ENCODE measurements at regions not wholly inside any gene's neighbourhood (a gene's known extent, or its start where the extent isn't known, plus 50 kb on each side); places are given as distances from the start of the nearest gene placed in this dataset.
"Not testable (repeated sequence)": the region's sequence is repeated elsewhere in the genome, so short reads cannot be mapped to it uniquely, and the experiment has no call there.

DNA sequence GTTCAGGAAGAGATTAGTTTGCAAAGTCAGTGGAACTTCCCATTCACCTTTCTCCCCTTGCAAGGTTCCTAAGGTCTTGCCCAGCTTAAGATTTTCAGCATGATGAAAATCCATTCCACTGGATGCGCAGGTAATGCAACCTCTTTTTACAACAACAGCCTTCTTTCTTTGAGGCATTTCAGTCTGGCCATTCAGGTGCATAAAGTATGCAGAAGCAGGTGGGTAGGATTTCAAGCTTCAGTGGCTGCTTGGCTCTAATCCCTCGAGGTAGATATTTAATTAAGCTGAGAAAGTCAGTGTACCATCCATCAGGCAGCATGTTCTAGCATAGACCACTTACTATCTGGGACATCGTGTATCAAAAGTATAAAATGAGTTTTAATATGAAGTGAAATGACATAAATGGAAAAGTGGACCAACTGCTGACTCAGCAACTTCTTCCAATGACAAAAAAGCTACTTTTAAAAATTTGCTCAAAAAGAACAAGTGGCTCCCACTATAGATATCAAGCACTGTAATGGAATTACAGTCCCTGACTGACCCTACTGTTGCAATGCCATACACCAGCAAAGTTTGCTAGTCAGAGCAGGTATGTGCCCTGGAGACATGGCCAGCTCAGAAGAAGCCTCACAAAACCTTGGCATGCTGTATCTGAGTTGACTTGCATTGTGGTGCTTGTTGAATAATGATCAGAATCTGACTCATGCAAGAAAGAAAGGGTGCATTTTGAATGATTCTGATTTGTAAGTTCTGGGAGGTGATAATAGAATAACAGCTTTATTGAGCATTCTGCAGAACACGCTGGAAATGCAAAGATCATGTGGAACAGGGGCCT, 459.9 kb upstream of the MCTP2 start:
- TF ChIP-seq GATA1 (IDR thresholded peaks at IDR 0.05; ENCODE audit: low read depth, low read length) (no peak), POLR2A (IDR thresholded peaks at IDR 0.05; ENCODE audit: low read length) (no peak)
- no peak for DNase-seq

- no peak for TF ChIP-seq POLR2A (IDR thresholded peaks at IDR 0.05; ENCODE audit: low read length)
- no peak for TF ChIP-seq GATA1 (IDR thresholded peaks at IDR 0.05; ENCODE audit: low read depth, low read length)
- DNase-seq: no peak
Observed at GRCh38 chr15:93770788-93771187, 460.6 kb upstream of the MCTP2 start.

DNA sequence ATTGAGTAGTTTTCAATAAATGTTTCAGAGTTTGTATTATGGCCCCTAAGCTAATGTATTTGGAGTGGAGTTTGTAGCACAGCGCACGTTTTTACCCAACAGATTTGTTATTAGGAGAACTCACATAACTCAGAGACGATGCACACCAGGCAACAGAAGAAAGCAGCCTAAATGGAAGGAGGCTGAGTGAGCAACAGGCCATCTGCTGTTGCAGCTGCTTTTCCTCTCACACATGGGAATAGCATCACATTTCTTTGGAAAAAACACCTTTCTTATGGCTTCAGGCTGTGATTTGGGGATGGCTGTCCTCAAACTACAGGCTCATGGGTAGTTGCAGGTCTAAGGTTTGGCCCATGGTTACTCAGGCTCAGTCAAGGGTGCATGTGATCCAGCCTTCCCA, 469.3 kb upstream of the MCTP2 start:
- no peak for DNase-seq
- TF ChIP-seq GATA1 (IDR thresholded peaks at IDR 0.05; ENCODE audit: low read depth, low read length) (no peak), POLR2A (IDR thresholded peaks at IDR 0.05; ENCODE audit: low read length) (no peak)

DNA sequence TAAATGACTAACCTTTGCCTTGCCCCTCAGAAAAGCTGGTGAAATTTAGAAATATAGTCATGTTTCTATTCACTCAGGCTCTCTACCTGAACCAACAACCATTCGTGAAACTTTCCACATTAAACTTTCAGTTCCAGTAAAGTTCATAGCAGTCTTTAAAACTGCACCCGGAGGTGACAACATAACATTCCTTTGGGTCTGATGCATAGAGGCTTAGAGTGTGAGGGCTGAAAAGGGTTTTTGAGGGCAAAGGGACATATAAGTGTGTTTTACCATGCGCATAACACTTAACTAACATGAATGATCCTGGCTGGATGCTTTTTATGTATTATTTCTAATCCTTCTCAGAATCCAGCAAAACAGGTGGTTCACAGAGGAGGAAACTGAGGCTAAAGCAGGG, 471.7 kb upstream of the MCTP2 start:
- DNase-seq: no peak
- TF ChIP-seq GATA1 (IDR thresholded peaks at IDR 0.05; ENCODE audit: low read depth, low read length) (no peak), POLR2A (IDR thresholded peaks at IDR 0.05; ENCODE audit: low read length) (no peak)

- TF ChIP-seq POLR2A (IDR thresholded peaks at IDR 0.05; ENCODE audit: low read length) (no peak), GATA1 (IDR thresholded peaks at IDR 0.05; ENCODE audit: low read depth, low read length) (no peak)
- no peak for DNase-seq
Observed at GRCh38 chr15:93758824-93759223, 472.5 kb upstream of the MCTP2 start.

GRCh38 chr15:93748710-93749109, 482.7 kb upstream of the MCTP2 start:
- no peak for DNase-seq
- TF ChIP-seq GATA1 (IDR thresholded peaks at IDR 0.05; ENCODE audit: low read depth, low read length) (no peak), POLR2A (IDR thresholded peaks at IDR 0.05; ENCODE audit: low read length) (no peak)

DNA sequence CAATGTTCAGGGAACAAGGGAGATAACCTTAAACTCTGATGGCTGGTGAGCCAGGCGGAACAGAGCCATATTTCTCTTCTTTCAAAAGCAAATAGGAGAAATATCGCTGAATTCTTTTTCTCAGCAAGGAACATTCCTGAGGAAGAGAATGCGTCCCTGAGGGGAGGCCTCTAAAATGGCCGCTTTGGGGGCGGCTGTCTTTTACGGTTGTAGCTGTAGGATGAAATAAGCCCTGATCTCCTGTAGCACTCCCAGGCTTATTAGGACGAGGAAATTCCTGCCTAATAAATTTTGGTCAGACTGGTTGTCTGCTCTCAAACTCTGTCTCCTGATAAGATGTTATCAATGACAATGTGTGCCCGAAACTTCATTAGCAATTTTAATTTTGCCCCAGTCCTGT, 496.4 kb upstream of the MCTP2 start:
- DNase-seq: not testable (repeated sequence)

DNA sequence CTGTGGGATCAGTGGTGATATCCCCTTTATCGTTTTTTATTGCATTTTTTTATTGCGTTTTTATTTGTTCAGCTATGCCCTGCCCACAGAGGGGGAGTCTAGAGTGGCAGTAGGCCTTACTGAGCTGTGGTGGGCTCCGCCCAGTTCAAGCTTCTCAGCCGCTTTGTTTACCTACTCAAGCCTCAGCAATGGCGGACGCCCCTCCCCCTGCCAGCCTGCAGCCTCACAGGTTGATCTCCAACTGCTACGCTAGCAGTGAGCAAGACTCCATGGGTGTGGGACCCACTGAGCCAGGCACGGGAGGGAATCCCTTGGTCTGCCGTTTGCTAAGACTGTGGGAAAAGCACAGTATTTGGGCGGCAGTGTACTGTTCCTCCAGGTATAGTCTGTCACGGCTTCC, 500.6 kb upstream of the MCTP2 start:
- TF ChIP-seq POLR2A (IDR thresholded peaks at IDR 0.05; ENCODE audit: low read length) (no peak), GATA1 (IDR thresholded peaks at IDR 0.05; ENCODE audit: low read depth, low read length) (no peak)
- DNase-seq: no peak

DNA sequence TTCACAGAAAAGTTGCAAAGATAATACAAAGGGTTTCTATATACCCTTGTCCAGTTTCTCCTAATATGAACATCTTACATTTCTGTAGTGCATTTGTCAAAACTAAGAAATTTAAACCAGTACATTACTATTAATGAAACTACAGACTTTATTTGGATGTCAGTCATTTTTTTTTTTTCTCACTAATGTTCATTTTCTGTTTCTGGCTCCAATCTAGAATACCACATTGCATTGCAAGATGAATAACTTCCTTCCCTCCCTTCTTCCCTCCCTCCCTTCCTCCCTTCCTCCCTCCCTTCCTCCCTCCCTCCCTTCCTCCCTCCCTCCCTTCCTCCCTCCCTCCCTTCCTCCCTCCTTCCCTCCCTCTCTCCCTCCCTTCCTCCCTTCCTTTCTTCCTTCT, 509.2 kb upstream of the MCTP2 start:
- TF ChIP-seq GATA1 (IDR thresholded peaks at IDR 0.05; ENCODE audit: low read depth, low read length) (no peak), POLR2A (IDR thresholded peaks at IDR 0.05; ENCODE audit: low read length) (no peak)
- DNase-seq: no peak

DNA sequence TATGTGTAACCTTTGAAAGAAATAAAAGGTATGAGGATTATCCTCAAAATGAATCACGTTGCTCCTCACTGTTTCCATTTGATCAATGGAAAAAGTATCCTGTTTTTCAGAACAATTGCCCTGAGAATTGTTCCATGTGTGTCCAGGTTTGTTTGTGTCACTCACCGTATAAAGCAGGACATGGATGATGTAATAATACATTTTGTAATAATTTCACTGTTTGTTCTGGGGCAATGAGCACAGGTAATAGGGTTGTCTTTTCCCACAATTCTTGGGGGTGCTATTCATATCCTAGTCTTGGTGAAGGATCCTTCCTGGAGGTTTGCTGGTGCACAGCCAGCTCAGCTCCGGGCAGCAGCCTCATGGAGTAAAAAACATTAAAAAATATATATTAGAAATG, 510.8 kb upstream of the MCTP2 start:
- TF ChIP-seq POLR2A (IDR thresholded peaks at IDR 0.05; ENCODE audit: low read length): no peak
- TF ChIP-seq GATA1 (IDR thresholded peaks at IDR 0.05; ENCODE audit: low read depth, low read length): no peak
- DNase-seq: no peak

DNA sequence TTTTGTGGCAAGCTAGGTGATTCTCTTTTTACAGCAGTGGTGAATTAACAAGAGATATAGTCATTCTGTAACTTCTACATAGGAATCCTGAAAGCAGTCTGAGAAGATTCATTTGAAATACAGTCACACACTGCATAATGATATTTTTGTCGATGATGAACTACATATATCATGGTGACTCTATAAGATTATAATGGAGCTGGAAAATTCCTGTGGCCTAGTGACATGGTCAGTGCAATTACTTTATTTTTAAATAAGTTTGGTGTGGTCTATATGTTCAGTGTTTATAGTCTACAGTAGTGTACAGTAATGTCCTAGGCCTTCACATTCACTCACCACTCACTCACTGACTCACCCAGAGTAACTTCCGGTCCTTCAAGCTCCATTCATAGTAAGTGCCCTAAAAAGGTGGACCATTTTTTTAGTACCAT, 511.4 kb upstream of the MCTP2 start:
- DNase-seq: no peak
- TF ChIP-seq POLR2A (IDR thresholded peaks at IDR 0.05; ENCODE audit: low read length): no peak
- no peak for TF ChIP-seq GATA1 (IDR thresholded peaks at IDR 0.05; ENCODE audit: low read depth, low read length)

GRCh38 chr15:93716615-93717231, 514.6 kb upstream of the MCTP2 start:
- no peak for DNase-seq
- TF ChIP-seq POLR2A (IDR thresholded peaks at IDR 0.05; ENCODE audit: low read length) (no peak), GATA1 (IDR thresholded peaks at IDR 0.05; ENCODE audit: low read depth, low read length) (no peak)

DNA sequence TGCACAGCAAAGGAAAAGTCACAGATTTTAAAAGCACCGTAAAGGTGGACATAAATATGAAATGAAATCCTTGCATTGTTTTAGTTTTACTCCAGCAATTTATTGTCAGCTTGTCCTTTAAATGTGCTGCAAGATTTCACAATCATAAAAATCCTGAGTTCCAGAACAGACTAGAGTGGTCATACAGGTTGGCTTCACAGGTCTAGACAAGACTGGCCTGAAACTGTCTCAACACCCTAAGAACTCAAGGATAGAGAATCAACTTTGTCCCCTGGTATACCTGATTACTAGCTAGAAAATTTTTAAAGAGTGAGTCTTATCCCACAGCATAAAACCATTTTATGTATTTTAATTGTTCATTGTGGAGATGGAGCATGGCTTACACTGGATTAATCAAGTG, 521.7 kb upstream of the MCTP2 start:
- TF ChIP-seq POLR2A (IDR thresholded peaks at IDR 0.05; ENCODE audit: low read length) (no peak), GATA1 (IDR thresholded peaks at IDR 0.05; ENCODE audit: low read depth, low read length) (no peak)

GRCh38 chr15:93708724-93709445, 522.5 kb upstream of the MCTP2 start:
- no peak for TF ChIP-seq GATA1 (IDR thresholded peaks at IDR 0.05; ENCODE audit: low read depth, low read length)
- TF ChIP-seq POLR2A (IDR thresholded peaks at IDR 0.05; ENCODE audit: low read length): no peak
- no peak for DNase-seq

More for the DNA sequence above, 521.7 kb upstream of the MCTP2 start:
- DNase-seq: no peak

All from erythroblast (primary cell).